HFFc6 (cell line): ENCODE measurements at regions not wholly inside any gene's neighbourhood (a gene's known extent, or its start where the extent isn't known, plus 50 kb on each side); places are given as distances from the start of the nearest gene placed in this dataset.
"Not testable (repeated sequence)": the region's sequence is repeated elsewhere in the genome, so short reads cannot be mapped to it uniquely, and the experiment has no call there.

Experiments used
- DNase-seq: peaks from one replicate; pipeline ENCODE4 v3.0.0-alpha.2; 2018
- H3K27ac Mint-ChIP-seq: 2 replicates; pipeline ENCODE4 v1.8.0; 2020; ENCODE audit warnings: mild to moderate bottlenecking, mixed read lengths
- H3K27me3 Mint-ChIP-seq: 2 replicates; pipeline ENCODE4 v1.8.0; 2021; ENCODE audit warnings: mild to moderate bottlenecking, moderate library complexity, mixed read lengths; ENCODE audit not compliant: insufficient read depth
- H3K36me3 Mint-ChIP-seq: 2 replicates; pipeline ENCODE4 v1.8.0; 2021; ENCODE audit warnings: low read depth, mixed read lengths
- H3K4me1 Mint-ChIP-seq: 2 replicates; pipeline ENCODE4 v1.8.0; 2020; ENCODE audit warnings: low read depth, mixed read lengths
- H3K4me3 Mint-ChIP-seq: 2 replicates; pipeline ENCODE4 v1.8.0; 2020; ENCODE audit warnings: mild to moderate bottlenecking, moderate library complexity, mixed read lengths
- H3K9me3 Mint-ChIP-seq: 2 replicates; pipeline ENCODE4 v1.8.0; 2020; ENCODE audit warnings: mild to moderate bottlenecking, mixed read lengths
- TF ChIP-seq, protein P1 (sequence below): fragments of 200-600 bp; sonication (generic); IDR thresholded peaks from 2 replicates; pipeline ENCODE4 v1.5.0; 2021; ENCODE audit warnings: antibody characterized with exemption, mild to moderate bottlenecking

DNA sequence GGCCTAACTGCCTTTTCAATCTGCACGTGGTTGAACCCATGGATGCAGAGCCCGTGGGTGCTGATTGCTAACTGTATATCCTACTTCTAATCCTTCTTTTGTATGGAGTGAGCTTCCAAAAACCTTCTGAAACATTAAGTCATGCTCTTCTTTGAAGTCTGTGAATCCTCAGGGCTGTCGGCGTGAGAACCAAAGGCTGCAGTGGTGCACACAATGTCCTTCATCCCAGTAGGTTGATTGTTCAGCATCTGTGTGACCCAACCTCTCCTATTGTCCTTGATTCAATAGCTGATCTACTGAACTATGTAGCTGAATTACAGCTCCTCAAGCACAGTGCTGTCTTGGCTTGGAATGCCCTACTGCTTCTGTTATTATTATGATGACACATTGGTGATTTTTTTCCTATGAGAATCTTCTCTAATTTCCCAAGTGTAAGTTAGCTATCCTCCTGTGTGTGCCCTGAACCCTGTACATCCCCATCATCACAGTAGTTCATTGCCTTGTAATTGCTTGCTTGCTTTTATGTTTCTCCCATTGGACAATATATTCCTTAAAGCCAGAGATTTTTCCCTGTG lies 294.6 kb downstream of the TRIML1 start:
- Mint-ChIP-seq H3K27ac (no peak overlapping the region), H3K27me3 (no peaks in the 10 kb centered on the region), H3K9me3 (peaks cover 16% of the 10 kb centered on the region), H3K4me1 (no peaks in the 10 kb centered on the region; the same call in 1 of the 2 replicates), H3K4me3 (no peak overlapping the region), H3K36me3 (no peaks in the 10 kb centered on the region)
- TF ChIP-seq, protein P1, sequence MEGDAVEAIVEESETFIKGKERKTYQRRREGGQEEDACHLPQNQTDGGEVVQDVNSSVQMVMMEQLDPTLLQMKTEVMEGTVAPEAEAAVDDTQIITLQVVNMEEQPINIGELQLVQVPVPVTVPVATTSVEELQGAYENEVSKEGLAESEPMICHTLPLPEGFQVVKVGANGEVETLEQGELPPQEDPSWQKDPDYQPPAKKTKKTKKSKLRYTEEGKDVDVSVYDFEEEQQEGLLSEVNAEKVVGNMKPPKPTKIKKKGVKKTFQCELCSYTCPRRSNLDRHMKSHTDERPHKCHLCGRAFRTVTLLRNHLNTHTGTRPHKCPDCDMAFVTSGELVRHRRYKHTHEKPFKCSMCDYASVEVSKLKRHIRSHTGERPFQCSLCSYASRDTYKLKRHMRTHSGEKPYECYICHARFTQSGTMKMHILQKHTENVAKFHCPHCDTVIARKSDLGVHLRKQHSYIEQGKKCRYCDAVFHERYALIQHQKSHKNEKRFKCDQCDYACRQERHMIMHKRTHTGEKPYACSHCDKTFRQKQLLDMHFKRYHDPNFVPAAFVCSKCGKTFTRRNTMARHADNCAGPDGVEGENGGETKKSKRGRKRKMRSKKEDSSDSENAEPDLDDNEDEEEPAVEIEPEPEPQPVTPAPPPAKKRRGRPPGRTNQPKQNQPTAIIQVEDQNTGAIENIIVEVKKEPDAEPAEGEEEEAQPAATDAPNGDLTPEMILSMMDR, result no peak
- DNase-seq, result no peak

DNA sequence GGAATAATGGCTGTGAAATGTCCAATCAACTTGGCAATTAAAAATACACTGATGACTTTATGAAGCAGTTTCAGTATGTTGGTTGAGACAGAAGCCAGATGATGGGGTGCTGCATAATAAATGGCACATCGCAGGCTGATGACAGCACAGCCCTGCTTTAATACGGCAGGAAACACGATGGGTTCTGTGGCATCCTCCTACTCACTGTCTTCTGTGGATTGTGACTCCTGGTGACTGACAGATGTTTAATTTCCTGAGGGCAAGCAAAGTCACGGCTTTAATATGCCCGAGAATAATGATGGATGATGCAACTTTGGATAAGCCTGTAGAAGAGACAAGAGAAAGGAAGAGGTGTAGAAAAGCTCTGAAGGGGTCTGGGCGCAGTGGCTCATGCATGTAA lies 295.4 kb downstream of the TRIML1 start:
- H3K4me1 Mint-ChIP-seq, result no peaks in the 10 kb centered on the region; the same call in 1 of the 2 replicates
- no peak overlapping the region for H3K4me3 Mint-ChIP-seq
- DNase-seq, result no peak
- H3K27ac Mint-ChIP-seq, result no peak overlapping the region
- H3K36me3 Mint-ChIP-seq, result no peaks in the 10 kb centered on the region
- peaks cover 20% of the 10 kb centered on the region for H3K9me3 Mint-ChIP-seq
- TF ChIP-seq, protein P1, result no peak
- H3K27me3 Mint-ChIP-seq, result no peaks in the 10 kb centered on the region

DNA sequence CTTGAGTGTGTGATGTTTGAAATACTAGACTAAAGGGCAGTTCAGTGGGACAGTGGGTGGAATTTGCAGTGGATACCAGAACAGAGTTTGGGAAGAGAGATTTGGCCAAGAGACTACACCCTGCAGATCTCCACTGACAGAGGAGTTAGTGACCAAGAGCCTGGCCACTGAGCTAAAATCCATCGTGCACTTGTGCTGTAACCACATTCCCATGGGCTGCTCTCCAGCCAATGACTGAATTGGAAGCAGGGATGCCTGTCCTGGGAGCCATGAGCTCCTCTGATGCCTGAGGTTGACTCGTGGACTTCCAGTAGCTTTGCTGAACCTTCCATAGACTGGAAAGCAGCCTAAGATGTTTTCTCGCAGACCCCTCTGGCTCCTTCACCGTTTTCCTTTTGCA lies 296.1 kb downstream of the TRIML1 start:
- no peak for DNase-seq
- TF ChIP-seq, protein P1, result no peak
- H3K27ac Mint-ChIP-seq, result no peak overlapping the region
- H3K4me1 Mint-ChIP-seq, result no peaks in the 10 kb centered on the region; the same call in 1 of the 2 replicates
- no peak overlapping the region for H3K4me3 Mint-ChIP-seq
- no peaks in the 10 kb centered on the region for H3K36me3 Mint-ChIP-seq
- no peaks in the 10 kb centered on the region for H3K27me3 Mint-ChIP-seq
- H3K9me3 Mint-ChIP-seq, result peaks cover 25% of the 10 kb centered on the region

DNA sequence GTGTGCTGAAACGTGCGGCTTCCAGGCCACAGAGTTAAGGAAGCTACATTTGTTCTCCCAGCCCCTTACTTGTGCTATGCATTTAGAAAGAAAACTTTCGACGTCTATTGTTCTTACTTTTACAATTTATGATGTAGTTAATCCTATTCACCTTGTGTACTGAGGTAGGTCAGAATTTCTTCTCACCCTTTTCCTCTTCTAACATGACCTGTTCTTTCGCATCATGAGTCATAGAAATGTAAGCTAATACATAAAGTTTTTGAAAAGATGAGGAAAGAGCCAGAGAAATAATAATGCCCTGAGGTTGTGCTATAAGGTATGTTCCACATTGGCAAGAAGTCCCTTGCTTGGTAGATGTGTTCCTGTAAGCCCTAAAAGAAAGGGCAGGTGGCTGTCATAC lies 298.3 kb downstream of the TRIML1 start:
- TF ChIP-seq, protein P1, result no peak
- Mint-ChIP-seq H3K4me3 (no peak overlapping the region), H3K27me3 (peaks cover 2% of the 10 kb centered on the region; the same call in 1 of the 2 replicates), H3K36me3 (no peaks in the 10 kb centered on the region), H3K27ac (no peak overlapping the region), H3K4me1 (no peaks in the 10 kb centered on the region; the same call in 1 of the 2 replicates), H3K9me3 (peaks cover 21% of the 10 kb centered on the region; the same call in 1 of the 2 replicates)
- DNase-seq, result no peak

DNA sequence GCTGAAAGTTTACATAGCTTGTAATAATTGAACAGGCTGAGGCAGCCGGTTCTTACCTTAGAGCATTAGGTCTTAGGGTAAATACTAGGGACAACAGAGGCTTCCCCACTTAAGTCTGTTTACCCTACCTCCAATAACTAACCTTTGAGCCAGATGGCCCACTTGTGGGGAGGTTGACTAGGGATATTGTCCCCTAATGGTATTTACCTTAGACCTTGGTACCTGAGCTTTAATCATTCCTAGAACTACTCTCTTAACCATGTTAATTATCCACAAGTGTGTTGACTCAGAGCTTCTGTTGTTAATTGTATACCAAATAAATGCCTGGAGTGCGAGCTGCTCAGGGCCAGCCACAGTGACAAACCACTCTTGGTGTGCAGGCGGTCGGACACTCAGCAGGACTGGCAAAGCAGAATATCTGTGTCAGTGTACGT lies 299.2 kb downstream of the TRIML1 start:
- H3K4me1 Mint-ChIP-seq, H3K27ac Mint-ChIP-seq, H3K4me3 Mint-ChIP-seq, DNase-seq, H3K36me3 Mint-ChIP-seq, H3K27me3 Mint-ChIP-seq: not testable (repeated sequence)
- peaks cover 19% of the 10 kb centered on the region; the same call in 1 of the 2 replicates for H3K9me3 Mint-ChIP-seq

DNA sequence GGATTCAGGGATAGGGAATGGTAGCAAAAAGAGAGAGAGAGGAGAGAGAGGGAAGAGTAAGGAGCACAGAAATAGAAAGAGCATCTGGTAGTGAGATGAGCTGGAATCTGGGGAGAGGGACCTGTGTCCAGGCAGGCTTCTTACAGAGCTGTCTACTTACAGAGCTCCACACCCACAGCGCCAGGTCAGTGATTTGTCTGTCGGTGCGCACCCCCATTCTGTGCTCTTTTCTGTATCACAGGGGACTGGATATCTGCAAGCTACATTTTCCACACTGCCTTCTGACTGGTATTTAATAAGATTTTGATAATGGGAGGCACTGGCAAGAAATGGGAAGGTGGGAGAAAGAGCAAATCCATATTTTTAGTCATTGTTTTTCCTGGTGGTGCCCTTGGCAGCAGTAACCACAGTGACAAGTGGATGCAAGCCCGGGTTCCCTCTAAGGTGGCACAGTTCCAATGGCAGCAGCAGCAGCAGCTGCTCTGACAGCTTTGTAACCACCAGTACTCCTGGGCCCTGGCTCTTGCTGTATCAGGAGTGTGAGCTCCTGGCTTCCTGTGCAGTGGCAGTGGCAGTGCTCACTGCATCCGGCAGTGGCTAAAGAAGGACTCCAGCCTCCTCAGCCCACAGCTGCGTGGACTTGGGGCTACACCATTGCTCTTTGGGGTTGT lies 300.5 kb downstream of the TRIML1 start:
- Mint-ChIP-seq H3K27me3 (peaks cover 2% of the 10 kb centered on the region; the same call in 1 of the 2 replicates), H3K36me3 (no peaks in the 10 kb centered on the region), H3K27ac (no peak overlapping the region), H3K9me3 (peaks cover 26% of the 10 kb centered on the region; the same call in 1 of the 2 replicates), H3K4me1 (peaks cover 5% of the 10 kb centered on the region; the same call in 1 of the 2 replicates), H3K4me3 (no peak overlapping the region)
- no peak for DNase-seq
- TF ChIP-seq, protein P1, result no peak
